Endothelial cell of umbilical vein (primary cell): ENCODE measurements at regions not wholly inside any gene's neighbourhood (a gene's known extent, or its start where the extent isn't known, plus 50 kb on each side); places are given as distances from the start of the nearest gene placed in this dataset.

ENCODE experiments used
- EZH2 ChIP-seq: IDR thresholded peaks from 2 replicates; pipeline ENCODE4 v1.6.1; 2012; ENCODE audit warnings: borderline replicate concordance, low read depth, mild to moderate bottlenecking, moderate library complexity, low read length, inconsistent platforms; ENCODE audit not compliant: severe bottlenecking
- FOS ChIP-seq: IDR thresholded peaks from 2 replicates; pipeline ENCODE4 v1.6.1; 2011; ENCODE audit warnings: mild to moderate bottlenecking, low read length, moderate library complexity, borderline replicate concordance; ENCODE audit not compliant: insufficient read depth
- GATA2 ChIP-seq: IDR thresholded peaks from 2 replicates; pipeline ENCODE4 v1.7.0; 2011; ENCODE audit warnings: low read depth, mild to moderate bottlenecking, moderate library complexity, mixed read lengths, low read length; ENCODE audit not compliant: insufficient read length, insufficient read depth
- JUN ChIP-seq: IDR thresholded peaks from 2 replicates; pipeline ENCODE4 v1.6.1; 2011; ENCODE audit warnings: borderline replicate concordance, low read depth; ENCODE audit not compliant: insufficient read length, insufficient read depth
- MYC ChIP-seq: IDR thresholded peaks from one replicate; pipeline ENCODE4 v1.6.1; 2011; ENCODE audit warnings: mild to moderate bottlenecking, low read depth, low read length
- POLR2A ChIP-seq: IDR thresholded peaks from 2 replicates; pipeline ENCODE4 v1.6.1; 2012; ENCODE audit warnings: low read depth, mild to moderate bottlenecking, control low read depth, low read length
- POLR2AphosphoS5 ChIP-seq: IDR thresholded peaks from 2 replicates; pipeline ENCODE4 v1.6.1; 2012; ENCODE audit warnings: low read depth, mild to moderate bottlenecking, control low read depth, low read length, moderate library complexity; ENCODE audit not compliant: insufficient read depth
- TF ChIP-seq, protein P1 (sequence below), 2 donors: IDR thresholded peaks; 1 replicate in 1 of 2; 2 replicates in 1 of 2; pipeline ENCODE4 v1.5.1; 2011; ENCODE audit warnings: low read length in 2 of 2, mild to moderate bottlenecking in 2 of 2, moderate library complexity in 2 of 2, control low read depth in 1 of 2, inconsistent platforms in 1 of 2, low read depth in 1 of 2; ENCODE audit not compliant: insufficient read depth in 1 of 2; ENCODE audit errors: extremely low read depth in 1 of 2
- TF ChIP-seq, protein P2 (sequence below): IDR thresholded peaks from 2 replicates; pipeline ENCODE4 v1.6.1; 2011; ENCODE audit not compliant: insufficient read depth, insufficient read length

DNA sequence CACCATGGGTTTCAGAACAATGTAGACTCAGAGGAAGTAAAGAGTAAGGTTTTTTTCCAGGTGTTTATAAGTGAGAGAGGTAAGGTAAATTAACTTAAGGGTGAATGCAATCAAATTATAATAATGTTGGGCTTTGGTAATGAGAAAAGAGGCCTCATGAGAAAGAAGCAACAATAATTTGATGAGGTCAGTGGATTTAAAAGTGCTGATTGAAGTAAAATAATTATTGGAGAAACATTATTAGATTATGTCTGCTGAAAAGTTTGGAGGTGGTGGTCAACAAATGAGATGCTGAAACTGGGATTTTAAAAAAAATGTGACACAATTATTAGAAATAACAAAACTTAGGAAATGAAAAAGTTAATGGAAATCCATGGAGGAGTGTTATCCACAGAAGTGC lies 187.4 kb upstream of the BRINP3 start:
- TF ChIP-seq POLR2A = no peak
- no peak for TF ChIP-seq POLR2AphosphoS5
- TF ChIP-seq FOS = no peak
- TF ChIP-seq, protein P1, sequence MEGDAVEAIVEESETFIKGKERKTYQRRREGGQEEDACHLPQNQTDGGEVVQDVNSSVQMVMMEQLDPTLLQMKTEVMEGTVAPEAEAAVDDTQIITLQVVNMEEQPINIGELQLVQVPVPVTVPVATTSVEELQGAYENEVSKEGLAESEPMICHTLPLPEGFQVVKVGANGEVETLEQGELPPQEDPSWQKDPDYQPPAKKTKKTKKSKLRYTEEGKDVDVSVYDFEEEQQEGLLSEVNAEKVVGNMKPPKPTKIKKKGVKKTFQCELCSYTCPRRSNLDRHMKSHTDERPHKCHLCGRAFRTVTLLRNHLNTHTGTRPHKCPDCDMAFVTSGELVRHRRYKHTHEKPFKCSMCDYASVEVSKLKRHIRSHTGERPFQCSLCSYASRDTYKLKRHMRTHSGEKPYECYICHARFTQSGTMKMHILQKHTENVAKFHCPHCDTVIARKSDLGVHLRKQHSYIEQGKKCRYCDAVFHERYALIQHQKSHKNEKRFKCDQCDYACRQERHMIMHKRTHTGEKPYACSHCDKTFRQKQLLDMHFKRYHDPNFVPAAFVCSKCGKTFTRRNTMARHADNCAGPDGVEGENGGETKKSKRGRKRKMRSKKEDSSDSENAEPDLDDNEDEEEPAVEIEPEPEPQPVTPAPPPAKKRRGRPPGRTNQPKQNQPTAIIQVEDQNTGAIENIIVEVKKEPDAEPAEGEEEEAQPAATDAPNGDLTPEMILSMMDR (IDR thresholded peaks at IDR 0.05; ENCODE audit: extremely low read depth in 1 of 2, insufficient read depth in 1 of 2, low read depth in 1 of 2, low read length in 2 of 2) = no peak
- no peak for TF ChIP-seq JUN
- TF ChIP-seq GATA2 = no peak
- no peak for TF ChIP-seq EZH2
- TF ChIP-seq MYC = no peak
- TF ChIP-seq, protein P2, sequence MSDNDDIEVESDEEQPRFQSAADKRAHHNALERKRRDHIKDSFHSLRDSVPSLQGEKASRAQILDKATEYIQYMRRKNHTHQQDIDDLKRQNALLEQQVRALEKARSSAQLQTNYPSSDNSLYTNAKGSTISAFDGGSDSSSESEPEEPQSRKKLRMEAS = no peak
